ENCODE measurements at regions not wholly inside any gene's neighbourhood (a gene's known extent, or its start where the extent isn't known, plus 50 kb on each side); places are given as distances from the start of the nearest gene placed in this dataset.
"Not testable (repeated sequence)": the region's sequence is repeated elsewhere in the genome, so short reads cannot be mapped to it uniquely, and the experiment has no call there.

GRCh38 chr9:2395814-2396612 is 225.6 kb upstream of the VLDLR start:
- no peak for DNase-seq

- peak in 1 of 3 donors; percentile 51 for DNase-seq
Observed at GRCh38 chr9:2396622-2397285, 224.8 kb upstream of the VLDLR start.

- DNase-seq = not testable (repeated sequence)
Observed at GRCh38 chr9:2397875-2398274, 223.7 kb upstream of the VLDLR start.

- DNase-seq = not testable (repeated sequence)
Observed at GRCh38 chr9:2401746-2402145, 219.8 kb upstream of the VLDLR start.

- DNase-seq = no peak
Observed at GRCh38 chr9:2403701-2404100, 217.9 kb upstream of the VLDLR start.

GRCh38 chr9:2406252-2406651 is 215.3 kb upstream of the VLDLR start:
- DNase-seq = no peak

GRCh38 chr9:2407450-2407849 is 214.1 kb upstream of the VLDLR start:
- DNase-seq = no peak

- peak in 1 of 3 donors; percentile 74 for DNase-seq
Observed at GRCh38 chr9:2411459-2412215, 209.9 kb upstream of the VLDLR start.

- DNase-seq = peak in 1 of 3 donors; percentile 87
Observed at GRCh38 chr9:2413160-2413805, 208.3 kb upstream of the VLDLR start.

- DNase-seq = peak in 1 of 3 donors; percentile 29
Observed at GRCh38 chr9:2414465-2414864, 207.1 kb upstream of the VLDLR start.

- DNase-seq = no peak
Observed at GRCh38 chr9:2415326-2415725, 206.3 kb upstream of the VLDLR start.

GRCh38 chr9:2417730-2418129 is 203.9 kb upstream of the VLDLR start:
- no peak for DNase-seq

- peak; percentile 82 to 89 (median 85) for DNase-seq
Observed at GRCh38 chr9:2418619-2419018, 203.0 kb upstream of the VLDLR start.

GRCh38 chr9:2419347-2419746 is 202.2 kb upstream of the VLDLR start:
- DNase-seq = peak in 1 of 3 donors; percentile 49

GRCh38 chr9:2420543-2420942 is 201.0 kb upstream of the VLDLR start:
- no peak for DNase-seq

GRCh38 chr9:2424619-2425033 is 197.0 kb upstream of the VLDLR start:
- peak in 1 of 3 donors; percentile 42 for DNase-seq

GRCh38 chr9:2425676-2426075 is 195.9 kb upstream of the VLDLR start:
- peak in 1 of 3 donors; percentile 51 for DNase-seq

GRCh38 chr9:2427120-2427891 is 194.3 kb upstream of the VLDLR start:
- no peak for DNase-seq

GRCh38 chr9:2439957-2440356 is 181.6 kb upstream of the VLDLR start:
- DNase-seq = no peak

- DNase-seq = not testable (repeated sequence)
Observed at GRCh38 chr9:2443933-2444332, 177.7 kb upstream of the VLDLR start.

GRCh38 chr9:2448193-2448738 is 173.3 kb upstream of the VLDLR start:
- DNase-seq = no peak
